ENCODE measurements at regions not wholly inside any gene's neighbourhood (a gene's known extent, or its start where the extent isn't known, plus 50 kb on each side); places are given as distances from the start of the nearest gene placed in this dataset.

DNA sequence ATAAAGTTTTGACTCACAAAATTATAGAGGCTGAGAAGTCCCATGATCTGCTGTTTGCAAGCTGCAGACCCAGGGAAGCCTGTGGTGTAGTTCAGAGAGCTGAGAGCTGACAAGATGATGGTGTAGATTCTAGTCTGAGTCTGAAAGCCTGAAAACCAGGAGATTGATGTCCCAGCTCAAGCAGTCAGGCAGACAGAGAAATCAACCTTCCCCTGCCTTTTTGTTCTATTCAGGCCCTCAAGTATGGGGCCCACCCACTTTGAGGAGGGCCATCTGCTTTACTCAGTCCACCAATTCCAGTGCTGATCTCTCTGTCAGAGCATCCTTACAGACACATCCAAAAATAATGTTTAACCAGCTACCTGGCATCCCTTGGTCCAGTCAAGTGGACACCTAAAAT is 479.6 kb downstream of the STK39 start:
- Histone ChIP-seq H3K4me3 (ENCODE audit: low read length) (no peak overlapping the region), H3K27me3 (ENCODE audit: low read length) (no peaks in the 10 kb centered on the region), H4K20me1 (ENCODE audit: insufficient read depth, low read depth, low read length) (no peaks in the 10 kb centered on the region), H3K4me2 (ENCODE audit: low read depth, low read length, poor library complexity, severe bottlenecking) (no peak overlapping the region), H3K9me2 (replicated peaks; ENCODE audit: insufficient read depth, low read length) (no peaks in the 10 kb centered on the region), H3K4me1 (ENCODE audit: low read length) (no peaks in the 10 kb centered on the region), H3K9me3 (ENCODE audit: low read length) (no peaks in the 10 kb centered on the region), H2AFZ (ENCODE audit: low read length) (no peak overlapping the region), H3K79me2 (ENCODE audit: low read length) (no peaks in the 10 kb centered on the region), H3K9ac (ENCODE audit: low read length) (no peak overlapping the region), H3K36me3 (ENCODE audit: insufficient read depth, low read length) (no peaks in the 10 kb centered on the region), H3K27ac (ENCODE audit: low read length) (no peak overlapping the region)
- DNase-seq = no peak

DNA sequence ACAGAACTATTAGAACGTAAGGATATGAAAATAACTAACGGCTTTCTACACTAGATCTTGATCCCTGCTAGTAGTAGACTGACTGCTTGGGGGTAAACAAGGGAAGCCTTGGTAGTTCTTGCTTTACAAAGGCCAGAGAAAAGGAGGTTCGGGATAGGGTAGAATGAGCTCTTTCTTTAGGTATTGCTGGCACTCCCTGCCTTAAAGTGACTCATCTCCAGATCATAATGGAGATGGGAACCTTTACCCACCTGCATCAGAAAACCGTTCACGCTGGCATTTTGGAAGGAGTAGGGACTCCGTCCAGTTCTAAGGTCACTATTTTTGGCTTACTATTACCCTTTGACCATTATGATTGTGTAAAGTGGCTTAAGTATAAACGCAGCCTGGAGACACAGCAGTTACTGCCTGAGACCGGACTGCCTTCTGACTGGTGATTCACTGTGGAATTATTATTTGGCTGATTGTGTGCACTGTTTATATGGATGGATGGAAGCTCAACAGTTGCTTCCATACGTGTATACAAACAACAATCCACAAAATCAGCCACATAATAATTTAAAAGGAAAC is 482.5 kb downstream of the STK39 start:
- H3K4me2 ChIP-seq (ENCODE audit: low read depth, low read length, poor library complexity, severe bottlenecking) = no peak overlapping the region
- no peak overlapping the region for H3K4me3 ChIP-seq (ENCODE audit: low read length)
- no peaks in the 10 kb centered on the region for H3K4me1 ChIP-seq (ENCODE audit: low read length)
- no peak overlapping the region for H3K27ac ChIP-seq (ENCODE audit: low read length)
- no peak overlapping the region for H2AFZ ChIP-seq (ENCODE audit: low read length)
- H3K36me3 ChIP-seq (ENCODE audit: insufficient read depth, low read length) = no peaks in the 10 kb centered on the region
- no peaks in the 10 kb centered on the region for H3K9me2 ChIP-seq (replicated peaks; ENCODE audit: insufficient read depth, low read length)
- no peaks in the 10 kb centered on the region for H3K27me3 ChIP-seq (ENCODE audit: low read length)
- H3K9ac ChIP-seq (ENCODE audit: low read length) = no peak overlapping the region
- no peaks in the 10 kb centered on the region for H4K20me1 ChIP-seq (ENCODE audit: insufficient read depth, low read depth, low read length)
- no peaks in the 10 kb centered on the region for H3K9me3 ChIP-seq (ENCODE audit: low read length)
- H3K79me2 ChIP-seq (ENCODE audit: low read length) = no peaks in the 10 kb centered on the region
- DNase-seq = no peak

DNA sequence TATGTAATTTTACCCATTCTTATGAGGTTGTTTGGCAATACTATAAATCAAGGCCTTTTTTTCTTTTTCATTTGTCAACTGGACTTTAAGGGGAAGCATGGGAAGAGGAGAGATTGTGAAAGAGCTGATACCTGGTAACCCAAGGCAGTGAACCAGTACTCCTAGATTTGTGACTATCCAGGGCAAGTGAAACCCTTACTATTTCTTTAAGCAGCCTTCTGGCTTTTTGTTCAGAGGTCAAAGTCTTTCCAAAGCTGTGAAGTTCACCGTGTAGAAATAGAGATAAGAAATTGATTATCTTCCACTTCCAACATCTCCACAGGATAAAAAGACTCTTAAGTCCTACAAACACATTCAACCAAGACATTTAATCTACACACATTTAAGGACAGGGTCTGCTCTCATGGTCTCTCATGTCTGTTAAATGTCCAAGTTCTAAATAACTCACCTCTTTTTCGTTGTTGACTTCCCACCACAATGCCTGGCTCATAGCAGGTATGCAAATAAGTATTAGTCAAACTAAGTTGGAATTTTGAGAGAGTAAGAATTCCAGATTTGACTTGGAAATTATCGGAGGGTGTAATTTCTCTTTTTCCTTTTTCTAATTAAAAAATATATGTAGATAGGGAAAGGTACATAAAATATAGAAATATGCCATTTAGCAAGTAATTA is 485.8 kb downstream of the STK39 start:
- Histone ChIP-seq H4K20me1 (ENCODE audit: insufficient read depth, low read depth, low read length) (no peaks in the 10 kb centered on the region), H3K4me1 (ENCODE audit: low read length) (no peaks in the 10 kb centered on the region), H3K36me3 (ENCODE audit: insufficient read depth, low read length) (no peaks in the 10 kb centered on the region), H2AFZ (ENCODE audit: low read length) (no peak overlapping the region), H3K9ac (ENCODE audit: low read length) (no peak overlapping the region), H3K4me2 (ENCODE audit: low read depth, low read length, poor library complexity, severe bottlenecking) (no peak overlapping the region), H3K27me3 (ENCODE audit: low read length) (no peaks in the 10 kb centered on the region), H3K4me3 (ENCODE audit: low read length) (no peak overlapping the region), H3K9me2 (replicated peaks; ENCODE audit: insufficient read depth, low read length) (no peaks in the 10 kb centered on the region), H3K79me2 (ENCODE audit: low read length) (no peaks in the 10 kb centered on the region), H3K9me3 (ENCODE audit: low read length) (no peaks in the 10 kb centered on the region), H3K27ac (ENCODE audit: low read length) (no peak overlapping the region)
- DNase-seq = no peak

DNA sequence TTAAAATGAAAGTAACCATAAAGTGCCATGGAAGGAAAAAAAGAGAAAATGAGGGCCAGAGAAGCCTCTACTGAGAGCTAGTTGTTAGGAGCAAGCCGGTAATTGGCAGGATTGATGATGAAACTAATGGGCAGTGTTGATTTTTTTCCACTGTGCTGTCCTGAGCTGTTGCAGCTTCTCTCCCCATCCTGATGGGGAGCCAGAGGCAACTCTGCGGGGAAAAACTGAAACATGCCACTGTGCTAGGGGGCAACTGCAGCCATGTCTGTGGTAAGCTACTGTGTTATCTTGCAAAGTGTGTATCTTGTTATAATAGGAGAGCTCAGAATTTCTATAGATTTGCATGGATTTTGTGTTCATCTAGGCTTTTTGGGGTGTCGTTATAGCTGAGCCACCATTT is 487.9 kb downstream of the STK39 start:
- Histone ChIP-seq H3K36me3 (ENCODE audit: insufficient read depth, low read length) (no peaks in the 10 kb centered on the region), H3K4me1 (ENCODE audit: low read length) (no peaks in the 10 kb centered on the region), H3K9me3 (ENCODE audit: low read length) (no peaks in the 10 kb centered on the region), H3K27ac (ENCODE audit: low read length) (no peak overlapping the region), H2AFZ (ENCODE audit: low read length) (no peak overlapping the region), H3K4me2 (ENCODE audit: low read depth, low read length, poor library complexity, severe bottlenecking) (no peak overlapping the region), H3K9me2 (replicated peaks; ENCODE audit: insufficient read depth, low read length) (no peaks in the 10 kb centered on the region), H4K20me1 (ENCODE audit: insufficient read depth, low read depth, low read length) (no peaks in the 10 kb centered on the region), H3K4me3 (ENCODE audit: low read length) (no peak overlapping the region), H3K79me2 (ENCODE audit: low read length) (no peaks in the 10 kb centered on the region), H3K27me3 (ENCODE audit: low read length) (no peaks in the 10 kb centered on the region), H3K9ac (ENCODE audit: low read length) (no peak overlapping the region)
- no peak for DNase-seq

DNA sequence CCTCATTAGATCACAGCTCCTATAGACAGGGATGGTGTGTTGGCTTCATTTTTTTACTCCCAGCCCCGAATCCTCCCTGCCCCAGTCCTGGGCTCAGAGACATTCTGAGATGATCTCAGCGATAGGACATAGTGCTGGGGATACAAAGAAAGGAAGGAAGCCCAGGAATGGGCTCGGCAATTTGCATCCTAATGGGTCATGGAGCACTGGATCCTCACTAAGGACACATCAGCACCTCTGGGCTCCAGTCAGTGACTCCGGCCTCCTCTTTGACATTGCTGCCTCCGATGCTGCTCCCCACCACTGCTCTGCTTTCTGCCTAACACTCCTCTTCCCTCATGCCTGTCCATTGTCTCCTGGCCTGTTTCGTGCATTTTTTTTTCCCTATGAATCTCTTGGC is 489.1 kb downstream of the STK39 start:
- H3K4me2 ChIP-seq (ENCODE audit: low read depth, low read length, poor library complexity, severe bottlenecking) = no peak overlapping the region
- H3K4me3 ChIP-seq (ENCODE audit: low read length) = no peak overlapping the region
- no peaks in the 10 kb centered on the region for H4K20me1 ChIP-seq (ENCODE audit: insufficient read depth, low read depth, low read length)
- H3K27ac ChIP-seq (ENCODE audit: low read length) = no peak overlapping the region
- no peaks in the 10 kb centered on the region for H3K4me1 ChIP-seq (ENCODE audit: low read length)
- H3K36me3 ChIP-seq (ENCODE audit: insufficient read depth, low read length) = no peaks in the 10 kb centered on the region
- H3K9ac ChIP-seq (ENCODE audit: low read length) = no peak overlapping the region
- no peak for DNase-seq
- H3K79me2 ChIP-seq (ENCODE audit: low read length) = no peaks in the 10 kb centered on the region
- no peaks in the 10 kb centered on the region for H3K9me2 ChIP-seq (replicated peaks; ENCODE audit: insufficient read depth, low read length)
- no peaks in the 10 kb centered on the region for H3K27me3 ChIP-seq (ENCODE audit: low read length)
- H3K9me3 ChIP-seq (ENCODE audit: low read length) = no peaks in the 10 kb centered on the region
- H2AFZ ChIP-seq (ENCODE audit: low read length) = no peak overlapping the region

DNA sequence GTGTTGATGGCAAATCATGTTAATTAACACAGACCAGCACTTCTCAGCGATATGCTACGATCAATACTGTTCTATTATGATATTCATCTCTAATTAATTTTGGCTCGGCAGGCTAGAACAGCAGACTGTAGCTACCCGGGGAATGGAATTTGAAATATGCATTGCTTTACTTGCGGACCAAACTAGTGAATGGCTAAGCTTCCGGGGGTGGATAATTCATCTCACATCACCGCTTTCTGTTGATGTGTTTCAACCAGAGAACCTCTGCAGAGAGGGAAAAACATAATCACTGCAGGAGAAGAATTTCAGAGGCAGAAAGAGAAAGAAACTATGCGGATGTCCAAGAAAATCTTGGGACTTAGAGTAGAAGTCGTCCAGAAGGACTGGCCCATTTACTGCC is 490.9 kb downstream of the STK39 start:
- Histone ChIP-seq H4K20me1 (ENCODE audit: insufficient read depth, low read depth, low read length) (no peaks in the 10 kb centered on the region), H3K9me2 (replicated peaks; ENCODE audit: insufficient read depth, low read length) (no peaks in the 10 kb centered on the region), H3K27me3 (ENCODE audit: low read length) (no peaks in the 10 kb centered on the region), H3K4me1 (ENCODE audit: low read length) (no peaks in the 10 kb centered on the region), H3K36me3 (ENCODE audit: insufficient read depth, low read length) (no peaks in the 10 kb centered on the region), H3K4me2 (ENCODE audit: low read depth, low read length, poor library complexity, severe bottlenecking) (no peak overlapping the region), H2AFZ (ENCODE audit: low read length) (no peak overlapping the region), H3K9me3 (ENCODE audit: low read length) (no peaks in the 10 kb centered on the region), H3K9ac (ENCODE audit: low read length) (no peak overlapping the region), H3K27ac (ENCODE audit: low read length) (no peak overlapping the region), H3K79me2 (ENCODE audit: low read length) (no peaks in the 10 kb centered on the region), H3K4me3 (ENCODE audit: low read length) (no peak overlapping the region)
- no peak for DNase-seq

DNA sequence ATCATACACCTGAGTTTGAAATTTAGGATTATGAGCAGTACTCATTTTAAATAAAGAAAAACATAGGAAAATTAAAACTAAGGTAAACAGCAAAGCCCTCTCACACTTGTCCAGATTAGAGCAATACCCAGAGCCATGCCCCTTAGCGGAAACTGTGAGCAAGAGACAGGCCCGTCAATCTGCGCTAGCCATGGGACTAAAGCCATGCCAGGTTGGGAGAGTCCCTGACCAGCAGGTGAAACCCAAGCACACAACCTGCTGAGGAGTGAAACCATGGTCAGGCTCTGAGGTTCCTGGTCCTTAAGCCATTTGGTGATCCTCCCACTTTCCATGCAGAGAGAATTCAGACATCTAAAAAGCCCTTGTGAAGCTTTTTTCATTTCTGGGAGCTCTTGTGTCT is 494.3 kb downstream of the STK39 start:
- Histone ChIP-seq H3K4me1 (ENCODE audit: low read length) (no peaks in the 10 kb centered on the region), H3K9me3 (ENCODE audit: low read length) (no peaks in the 10 kb centered on the region), H4K20me1 (ENCODE audit: insufficient read depth, low read depth, low read length) (no peaks in the 10 kb centered on the region), H2AFZ (ENCODE audit: low read length) (no peak overlapping the region), H3K79me2 (ENCODE audit: low read length) (no peaks in the 10 kb centered on the region), H3K4me2 (ENCODE audit: low read depth, low read length, poor library complexity, severe bottlenecking) (no peak overlapping the region), H3K36me3 (ENCODE audit: insufficient read depth, low read length) (no peaks in the 10 kb centered on the region), H3K9me2 (replicated peaks; ENCODE audit: insufficient read depth, low read length) (no peaks in the 10 kb centered on the region), H3K4me3 (ENCODE audit: low read length) (no peak overlapping the region), H3K9ac (ENCODE audit: low read length) (no peak overlapping the region), H3K27ac (ENCODE audit: low read length) (no peak overlapping the region), H3K27me3 (ENCODE audit: low read length) (no peaks in the 10 kb centered on the region)
- DNase-seq = no peak

DNA sequence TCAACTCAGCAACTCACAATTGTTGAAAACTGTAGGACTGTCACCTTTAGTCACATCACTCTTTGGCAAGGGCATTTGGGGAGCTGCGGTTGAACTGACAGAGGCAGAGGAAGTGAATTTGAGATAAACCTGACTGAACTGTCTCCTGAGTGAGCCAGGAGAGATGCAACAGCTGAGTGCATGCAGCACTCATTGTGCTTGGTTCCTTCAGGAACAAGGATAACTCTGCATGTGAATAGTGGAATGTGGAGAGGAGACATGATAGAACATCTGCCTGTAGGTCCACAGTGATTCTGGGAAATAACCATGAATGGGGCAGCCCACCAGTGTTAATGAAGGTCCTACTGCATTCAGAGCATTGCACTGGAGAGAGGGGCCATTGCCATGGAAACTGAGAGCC is 494.7 kb downstream of the STK39 start:
- Histone ChIP-seq H4K20me1 (ENCODE audit: insufficient read depth, low read depth, low read length) (no peaks in the 10 kb centered on the region), H3K9me3 (ENCODE audit: low read length) (no peaks in the 10 kb centered on the region), H3K4me1 (ENCODE audit: low read length) (no peaks in the 10 kb centered on the region), H3K27ac (ENCODE audit: low read length) (no peak overlapping the region), H3K9me2 (replicated peaks; ENCODE audit: insufficient read depth, low read length) (no peaks in the 10 kb centered on the region), H3K4me2 (ENCODE audit: low read depth, low read length, poor library complexity, severe bottlenecking) (no peak overlapping the region), H3K36me3 (ENCODE audit: insufficient read depth, low read length) (no peaks in the 10 kb centered on the region), H3K4me3 (ENCODE audit: low read length) (no peak overlapping the region), H3K27me3 (ENCODE audit: low read length) (no peaks in the 10 kb centered on the region), H2AFZ (ENCODE audit: low read length) (no peak overlapping the region), H3K9ac (ENCODE audit: low read length) (no peak overlapping the region), H3K79me2 (ENCODE audit: low read length) (no peaks in the 10 kb centered on the region)
- no peak for DNase-seq

All from Karpas-422 (cell line).